ENCODE measurements at regions not wholly inside any gene's neighbourhood (a gene's known extent, or its start where the extent isn't known, plus 50 kb on each side); places are given as distances from the start of the nearest gene placed in this dataset.

GRCh38 chr18:47415881-47416280, 164.4 kb upstream of the SKOR2 start:
- no peak for TF ChIP-seq TAF1 (IDR thresholded peaks at IDR 0.05; ENCODE audit: low read depth)
- TF ChIP-seq MAX (IDR thresholded peaks at IDR 0.05): no peak
- no peak for TF ChIP-seq USF1 (IDR thresholded peaks at IDR 0.05)
- no peak for TF ChIP-seq NFIC (IDR thresholded peaks at IDR 0.05)
- TF ChIP-seq CREB1 (IDR thresholded peaks at IDR 0.05; ENCODE audit: low read depth): no peak
- TF ChIP-seq TCF12 (IDR thresholded peaks at IDR 0.05; ENCODE audit: low read depth): no peak
- TF ChIP-seq FOXM1 (IDR thresholded peaks at IDR 0.05; ENCODE audit: borderline replicate concordance, low read depth): no peak
- no peak for TF ChIP-seq EGR1 (IDR thresholded peaks at IDR 0.05)
- TF ChIP-seq TEAD4 (IDR thresholded peaks at IDR 0.05): no peak
- TF ChIP-seq ZBTB7A (IDR thresholded peaks at IDR 0.05; ENCODE audit: low read depth): no peak
- TF ChIP-seq CEBPB (IDR thresholded peaks at IDR 0.05): no peak
- TF ChIP-seq RAD21 (IDR thresholded peaks at IDR 0.05; ENCODE audit: low read depth): no peak
- no peak for TF ChIP-seq YY1 (IDR thresholded peaks at IDR 0.05; ENCODE audit: low read depth)
- TF ChIP-seq REST (IDR thresholded peaks at IDR 0.05; ENCODE audit: low read depth): no peak
- no peak for TF ChIP-seq EP300 (IDR thresholded peaks at IDR 0.05; ENCODE audit: borderline replicate concordance)

GRCh38 chr18:47413327-47413726, 161.9 kb upstream of the SKOR2 start:
- TF ChIP-seq NFIC (IDR thresholded peaks at IDR 0.05) (peak; percentile 43; the same call in 1 of the 2 replicates), CREB1 (IDR thresholded peaks at IDR 0.05; ENCODE audit: low read depth) (no peak)

- no peak for TF ChIP-seq REST (IDR thresholded peaks at IDR 0.05; ENCODE audit: low read depth)
- TF ChIP-seq USF1 (IDR thresholded peaks at IDR 0.05): no peak
- TF ChIP-seq TCF12 (IDR thresholded peaks at IDR 0.05; ENCODE audit: low read depth): no peak
- no peak for TF ChIP-seq FOXM1 (IDR thresholded peaks at IDR 0.05; ENCODE audit: borderline replicate concordance, low read depth)
- TF ChIP-seq EP300 (IDR thresholded peaks at IDR 0.05; ENCODE audit: borderline replicate concordance): no peak
- TF ChIP-seq NFIC (IDR thresholded peaks at IDR 0.05): no peak
- no peak for TF ChIP-seq ZBTB7A (IDR thresholded peaks at IDR 0.05; ENCODE audit: low read depth)
- no peak for TF ChIP-seq TEAD4 (IDR thresholded peaks at IDR 0.05)
- TF ChIP-seq CEBPB (IDR thresholded peaks at IDR 0.05): no peak
- TF ChIP-seq EGR1 (IDR thresholded peaks at IDR 0.05): no peak
- TF ChIP-seq YY1 (IDR thresholded peaks at IDR 0.05; ENCODE audit: low read depth): no peak
- no peak for TF ChIP-seq MAX (IDR thresholded peaks at IDR 0.05)
- TF ChIP-seq RAD21 (IDR thresholded peaks at IDR 0.05; ENCODE audit: low read depth): no peak
- no peak for TF ChIP-seq TAF1 (IDR thresholded peaks at IDR 0.05; ENCODE audit: low read depth)
- no peak for TF ChIP-seq CREB1 (IDR thresholded peaks at IDR 0.05; ENCODE audit: low read depth)
These were observed 161.5 kb upstream of the SKOR2 start for GRCh38 chr18:47412924-47413323.

- TF ChIP-seq YY1 (IDR thresholded peaks at IDR 0.05; ENCODE audit: low read depth): no peak
- TF ChIP-seq CREB1 (IDR thresholded peaks at IDR 0.05; ENCODE audit: low read depth): no peak
- TF ChIP-seq MAX (IDR thresholded peaks at IDR 0.05): no peak
- TF ChIP-seq NFIC (IDR thresholded peaks at IDR 0.05): no peak
- no peak for TF ChIP-seq TAF1 (IDR thresholded peaks at IDR 0.05; ENCODE audit: low read depth)
- no peak for TF ChIP-seq TCF12 (IDR thresholded peaks at IDR 0.05; ENCODE audit: low read depth)
- TF ChIP-seq RAD21 (IDR thresholded peaks at IDR 0.05; ENCODE audit: low read depth): no peak
- TF ChIP-seq EP300 (IDR thresholded peaks at IDR 0.05; ENCODE audit: borderline replicate concordance): no peak
These were observed 159.7 kb upstream of the SKOR2 start for GRCh38 chr18:47411159-47411558.

GRCh38 chr18:47410139-47410538, 158.7 kb upstream of the SKOR2 start:
- no peak for TF ChIP-seq NFIC (IDR thresholded peaks at IDR 0.05)
- TF ChIP-seq USF1 (IDR thresholded peaks at IDR 0.05): no peak
- no peak for TF ChIP-seq REST (IDR thresholded peaks at IDR 0.05; ENCODE audit: low read depth)
- TF ChIP-seq EGR1 (IDR thresholded peaks at IDR 0.05): no peak
- TF ChIP-seq MAX (IDR thresholded peaks at IDR 0.05): no peak
- no peak for TF ChIP-seq EP300 (IDR thresholded peaks at IDR 0.05; ENCODE audit: borderline replicate concordance)
- TF ChIP-seq YY1 (IDR thresholded peaks at IDR 0.05; ENCODE audit: low read depth): no peak
- no peak for TF ChIP-seq ZBTB7A (IDR thresholded peaks at IDR 0.05; ENCODE audit: low read depth)
- no peak for TF ChIP-seq RAD21 (IDR thresholded peaks at IDR 0.05; ENCODE audit: low read depth)
